ENCODE measurements at regions not wholly inside any gene's neighbourhood (a gene's known extent, or its start where the extent isn't known, plus 50 kb on each side); places are given as distances from the start of the nearest gene placed in this dataset.

DNA sequence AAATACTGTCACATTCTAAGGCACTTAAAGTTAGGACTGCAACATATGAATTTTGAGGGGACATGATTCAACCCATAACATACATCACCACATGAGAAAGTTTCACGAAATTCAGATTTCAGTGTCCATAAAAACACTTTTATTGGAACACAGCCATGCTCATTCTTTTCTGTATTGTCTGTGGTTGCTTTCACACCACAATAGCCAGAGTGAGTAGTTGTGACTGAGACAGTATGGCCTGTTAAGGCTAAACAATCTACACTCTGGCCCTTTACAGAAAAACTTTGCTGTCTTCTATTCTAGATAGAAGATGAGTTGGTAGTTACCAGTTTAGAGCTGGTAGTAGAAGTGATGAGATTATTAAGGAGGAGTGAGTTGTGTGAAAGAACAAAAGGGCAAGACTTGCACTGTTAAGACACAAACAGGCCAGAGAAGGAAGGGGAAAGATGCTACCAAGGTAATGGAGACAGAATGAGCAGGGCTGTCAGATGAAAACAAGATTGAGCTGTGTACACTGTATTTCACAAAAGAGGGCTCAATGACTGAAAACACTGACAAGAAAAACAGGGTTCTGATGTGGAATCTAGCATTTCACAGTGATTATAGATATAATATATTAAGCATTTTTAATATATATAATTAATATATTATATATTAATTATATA, 108.6 kb downstream of the PPP1R3A start:
- no peak for TF ChIP-seq POLR2AphosphoS5 (IDR thresholded peaks at IDR 0.05; ENCODE audit: insufficient read depth in 1 of 2, low read depth in 1 of 2)
- TF ChIP-seq, protein P1, sequence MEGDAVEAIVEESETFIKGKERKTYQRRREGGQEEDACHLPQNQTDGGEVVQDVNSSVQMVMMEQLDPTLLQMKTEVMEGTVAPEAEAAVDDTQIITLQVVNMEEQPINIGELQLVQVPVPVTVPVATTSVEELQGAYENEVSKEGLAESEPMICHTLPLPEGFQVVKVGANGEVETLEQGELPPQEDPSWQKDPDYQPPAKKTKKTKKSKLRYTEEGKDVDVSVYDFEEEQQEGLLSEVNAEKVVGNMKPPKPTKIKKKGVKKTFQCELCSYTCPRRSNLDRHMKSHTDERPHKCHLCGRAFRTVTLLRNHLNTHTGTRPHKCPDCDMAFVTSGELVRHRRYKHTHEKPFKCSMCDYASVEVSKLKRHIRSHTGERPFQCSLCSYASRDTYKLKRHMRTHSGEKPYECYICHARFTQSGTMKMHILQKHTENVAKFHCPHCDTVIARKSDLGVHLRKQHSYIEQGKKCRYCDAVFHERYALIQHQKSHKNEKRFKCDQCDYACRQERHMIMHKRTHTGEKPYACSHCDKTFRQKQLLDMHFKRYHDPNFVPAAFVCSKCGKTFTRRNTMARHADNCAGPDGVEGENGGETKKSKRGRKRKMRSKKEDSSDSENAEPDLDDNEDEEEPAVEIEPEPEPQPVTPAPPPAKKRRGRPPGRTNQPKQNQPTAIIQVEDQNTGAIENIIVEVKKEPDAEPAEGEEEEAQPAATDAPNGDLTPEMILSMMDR (IDR thresholded peaks at IDR 0.05) = no peak
